ENCODE measurements at regions not wholly inside any gene's neighbourhood (a gene's known extent, or its start where the extent isn't known, plus 50 kb on each side); places are given as distances from the start of the nearest gene placed in this dataset.

GRCh38 chr9:80793706-80794105 is 895.6 kb downstream of the TLE1 start:
- no peak for DNase-seq (ENCODE audit: low spot score)
- ATAC-seq (ENCODE audit: low read depth), result no peak
- Histone ChIP-seq H3K4me1 (ENCODE audit: insufficient read depth, poor library complexity, severe bottlenecking) (no peaks in the 10 kb centered on the region), H3K27me3 (ENCODE audit: insufficient read depth, poor library complexity, severe bottlenecking) (no peaks in the 10 kb centered on the region), H3K36me3 (ENCODE audit: low read depth) (no peaks in the 10 kb centered on the region), H3K4me3 (ENCODE audit: severe bottlenecking) (no peak overlapping the region), H3K27ac (ENCODE audit: poor library complexity, severe bottlenecking) (no peak overlapping the region), H3K9me3 (ENCODE audit: severe bottlenecking) (no peaks in the 10 kb centered on the region)
- no peak for TF ChIP-seq CTCF (IDR thresholded peaks at IDR 0.05; ENCODE audit: poor library complexity, severe bottlenecking)

- Histone ChIP-seq H3K36me3 (ENCODE audit: low read depth) (no peaks in the 10 kb centered on the region), H3K4me1 (ENCODE audit: insufficient read depth, poor library complexity, severe bottlenecking) (no peaks in the 10 kb centered on the region), H3K27me3 (ENCODE audit: insufficient read depth, poor library complexity, severe bottlenecking) (no peaks in the 10 kb centered on the region), H3K27ac (ENCODE audit: poor library complexity, severe bottlenecking) (no peak overlapping the region), H3K9me3 (ENCODE audit: severe bottlenecking) (no peaks in the 10 kb centered on the region), H3K4me3 (ENCODE audit: severe bottlenecking) (no peak overlapping the region)
- DNase-seq (ENCODE audit: low spot score) (no peak), ATAC-seq (ENCODE audit: low read depth) (no peak)
- no peak for TF ChIP-seq CTCF (IDR thresholded peaks at IDR 0.05; ENCODE audit: poor library complexity, severe bottlenecking)
These were observed 896.6 kb downstream of the TLE1 start for GRCh38 chr9:80792726-80793125.

- Histone ChIP-seq H3K4me1 (ENCODE audit: insufficient read depth, poor library complexity, severe bottlenecking) (no peaks in the 10 kb centered on the region), H3K27ac (ENCODE audit: poor library complexity, severe bottlenecking) (no peak overlapping the region), H3K27me3 (ENCODE audit: insufficient read depth, poor library complexity, severe bottlenecking) (no peaks in the 10 kb centered on the region), H3K4me3 (ENCODE audit: severe bottlenecking) (no peak overlapping the region), H3K36me3 (ENCODE audit: low read depth) (no peaks in the 10 kb centered on the region), H3K9me3 (ENCODE audit: severe bottlenecking) (no peaks in the 10 kb centered on the region)
- no peak for TF ChIP-seq CTCF (IDR thresholded peaks at IDR 0.05; ENCODE audit: poor library complexity, severe bottlenecking)
- no peak for ATAC-seq (ENCODE audit: low read depth)
- DNase-seq (ENCODE audit: low spot score), result no peak
These were observed 897.5 kb downstream of the TLE1 start for GRCh38 chr9:80791836-80792235.

GRCh38 chr9:80790764-80791163 is 898.6 kb downstream of the TLE1 start:
- ATAC-seq (ENCODE audit: low read depth) (no peak), DNase-seq (ENCODE audit: low spot score) (no peak)
- no peaks in the 10 kb centered on the region for H3K27me3 ChIP-seq (ENCODE audit: insufficient read depth, poor library complexity, severe bottlenecking)
- H3K4me3 ChIP-seq (ENCODE audit: severe bottlenecking), result no peak overlapping the region
- no peaks in the 10 kb centered on the region for H3K4me1 ChIP-seq (ENCODE audit: insufficient read depth, poor library complexity, severe bottlenecking)
- H3K9me3 ChIP-seq (ENCODE audit: severe bottlenecking), result no peaks in the 10 kb centered on the region
- no peak for TF ChIP-seq CTCF (IDR thresholded peaks at IDR 0.05; ENCODE audit: poor library complexity, severe bottlenecking)
- no peak overlapping the region for H3K27ac ChIP-seq (ENCODE audit: poor library complexity, severe bottlenecking)
- H3K36me3 ChIP-seq (ENCODE audit: low read depth), result no peaks in the 10 kb centered on the region

GRCh38 chr9:80789831-80790230 is 899.5 kb downstream of the TLE1 start:
- H3K36me3 ChIP-seq (ENCODE audit: low read depth), result no peaks in the 10 kb centered on the region
- no peak overlapping the region for H3K4me3 ChIP-seq (ENCODE audit: severe bottlenecking)
- no peak for TF ChIP-seq CTCF (IDR thresholded peaks at IDR 0.05; ENCODE audit: poor library complexity, severe bottlenecking)
- DNase-seq (ENCODE audit: low spot score) (no peak), ATAC-seq (ENCODE audit: low read depth) (no peak)
- no peaks in the 10 kb centered on the region for H3K27me3 ChIP-seq (ENCODE audit: insufficient read depth, poor library complexity, severe bottlenecking)
- no peaks in the 10 kb centered on the region for H3K9me3 ChIP-seq (ENCODE audit: severe bottlenecking)
- H3K4me1 ChIP-seq (ENCODE audit: insufficient read depth, poor library complexity, severe bottlenecking), result no peaks in the 10 kb centered on the region
- H3K27ac ChIP-seq (ENCODE audit: poor library complexity, severe bottlenecking), result no peak overlapping the region

Measured in RWPE2 (cell line).